IMR-90 (cell line): ENCODE measurements at regions not wholly inside any gene's neighbourhood (a gene's known extent, or its start where the extent isn't known, plus 50 kb on each side); places are given as distances from the start of the nearest gene placed in this dataset.

Experiments used
- ATAC-seq: fragments of 200-7000 bp; cut with Tn5 transposase; 2 replicates; pipeline ENCODE4 v1.9.1; 2020; ENCODE audit warnings: low read depth, mild to moderate bottlenecking, moderate library complexity
- BruUV-seq: library from RNA; stranded (reverse); fragments of 400-500 nt; replicated peaks from 2 replicates; lab custom pipeline; 2021; lab: Mats Ljungman, UMichigan
- CTCF ChIA-PET: fragments of 300-600 bp; formaldehyde crosslinking; extraction: SDS; loops from one replicate; lab custom pipeline; 2021; ENCODE audit warnings: antibody characterized with exemption; lab: Yijun Ruan, JAX
- POLR2A ChIA-PET: fragments of 300-600 bp; sonication (Branson Sonifier 250); formaldehyde crosslinking; loops from one replicate; lab custom pipeline; 2022; ENCODE audit warnings: antibody characterized with exemption; ENCODE audit not compliant: unreplicated experiment; lab: Charles Lee
- DNase-seq: peaks from one replicate; pipeline ENCODE4 v3.0.0; 2013
- H2AFZ ChIP-seq: replicated peaks from 2 replicates; pipeline ENCODE3; 2013; ENCODE audit warnings: low read length, mild to moderate bottlenecking; ENCODE audit not compliant: poor library complexity
- H2AK5ac ChIP-seq: 2 replicates; pipeline ENCODE4 v1.6.1; 2013; ENCODE audit warnings: low read depth, low read length, inconsistent platforms
- H2AK9ac ChIP-seq: replicated peaks from 2 replicates; pipeline ENCODE3; 2013; ENCODE audit warnings: mild to moderate bottlenecking, low read depth, low read length, moderate library complexity; ENCODE audit not compliant: poor library complexity
- H2BK120ac ChIP-seq: 2 replicates; pipeline ENCODE4 v1.6.1; 2013; ENCODE audit warnings: low read depth, low read length, inconsistent platforms
- H2BK15ac ChIP-seq: 3 replicates; pipeline ENCODE4 v1.6.1; 2013; ENCODE audit warnings: low read depth, low read length, inconsistent platforms
- H2BK20ac ChIP-seq: 2 replicates; pipeline ENCODE4 v1.6.1; 2013; ENCODE audit warnings: low read depth, mild to moderate bottlenecking, inconsistent platforms, low read length, moderate library complexity
- H2BK5ac ChIP-seq: 2 replicates; pipeline ENCODE4 v1.6.1; 2013; ENCODE audit warnings: mild to moderate bottlenecking, low read depth, low read length, inconsistent platforms; ENCODE audit not compliant: poor library complexity, severe bottlenecking
- H3K14ac ChIP-seq: replicated peaks from 2 replicates; pipeline ENCODE4 v1.6.1; 2013; ENCODE audit warnings: low read depth, low read length, inconsistent platforms
- H3K18ac ChIP-seq: 2 replicates; pipeline ENCODE4 v1.6.1; 2013; ENCODE audit warnings: low read depth, low read length, control low read depth
- H3K23ac ChIP-seq: 2 replicates; pipeline ENCODE4 v1.6.1; 2013; ENCODE audit warnings: low read depth, low read length, inconsistent platforms
- H3K27ac ChIP-seq: 2 replicates; pipeline ENCODE4 v1.5.1; 2013; ENCODE audit warnings: mild to moderate bottlenecking, control low read depth, low read length; ENCODE audit not compliant: insufficient read depth
- H3K27me3 ChIP-seq: 2 replicates; pipeline ENCODE4 v1.6.1; 2013; ENCODE audit warnings: low read length; ENCODE audit not compliant: control insufficient read depth, insufficient read depth
- H3K36me3 ChIP-seq: 2 replicates; pipeline ENCODE4 v1.6.1; 2013; ENCODE audit warnings: low read length, mixed read lengths; ENCODE audit not compliant: control insufficient read depth, insufficient read depth
- H3K4ac ChIP-seq: 2 replicates; pipeline ENCODE4 v1.6.1; 2013; ENCODE audit warnings: low read depth, low read length, inconsistent platforms
- H3K4me1 ChIP-seq: 2 replicates; pipeline ENCODE4 v1.6.1; 2013; ENCODE audit warnings: low read length, mixed read lengths; ENCODE audit not compliant: control insufficient read depth, insufficient read depth
- H3K4me2 ChIP-seq: 2 replicates; pipeline ENCODE4 v1.6.1; 2013; ENCODE audit warnings: low read depth, mild to moderate bottlenecking, control low read depth, low read length, moderate library complexity
- H3K4me3 ChIP-seq: 2 replicates; pipeline ENCODE4 v1.5.1; 2013; ENCODE audit warnings: low read depth, mild to moderate bottlenecking, control low read depth, low read length, moderate library complexity; ENCODE audit not compliant: insufficient read depth
- H3K56ac ChIP-seq: 2 replicates; pipeline ENCODE4 v1.6.1; 2013; ENCODE audit warnings: low read length, inconsistent platforms; ENCODE audit not compliant: insufficient read depth; ENCODE audit errors: extremely low read depth
- H3K79me1 ChIP-seq, 2 experiments: 2 replicates each; pipeline ENCODE4 v1.6.1; 2013; ENCODE audit warnings: low read length in 2 of 2, inconsistent platforms in 1 of 2, low read depth in 1 of 2
- H3K9ac ChIP-seq: 2 replicates; pipeline ENCODE4 v1.6.1; 2013; ENCODE audit warnings: low read depth, low read length, control low read depth
- H3K9me1 ChIP-seq: 2 replicates; pipeline ENCODE4 v1.6.1; 2013; ENCODE audit warnings: low read length, inconsistent platforms; ENCODE audit not compliant: insufficient read depth
- H3K9me3 ChIP-seq: 2 replicates; pipeline ENCODE4 v1.6.1; 2013; ENCODE audit warnings: low read length; ENCODE audit not compliant: control insufficient read depth, insufficient read depth
- H4K20me1 ChIP-seq: 2 replicates; pipeline ENCODE4 v1.6.1; 2013; ENCODE audit warnings: low read length, inconsistent platforms; ENCODE audit not compliant: insufficient read depth
- H4K5ac ChIP-seq: 2 replicates; pipeline ENCODE4 v1.6.1; 2013; ENCODE audit warnings: mild to moderate bottlenecking, low read depth, low read length, control low read depth
- H4K8ac ChIP-seq, 2 experiments: 2 replicates each; pipeline ENCODE4 v1.6.1; 2013; ENCODE audit warnings: low read depth in 2 of 2, low read length in 2 of 2, control low read depth in 1 of 2, inconsistent platforms in 1 of 2
- H4K91ac ChIP-seq: 2 replicates; pipeline ENCODE4 v1.6.1; 2013; ENCODE audit warnings: low read depth, low read length, inconsistent platforms; ENCODE audit not compliant: insufficient read depth
- BHLHE40 ChIP-seq: fragments of 150-350 bp; IDR thresholded peaks from 2 replicates; pipeline ENCODE4 v1.6.1; 2016; ENCODE audit warnings: mild to moderate bottlenecking, low read depth, low read length
- CEBPB ChIP-seq: IDR thresholded peaks from 2 replicates; pipeline ENCODE4 v1.6.1; 2012; ENCODE audit warnings: low read depth, low read length, improper control_type of control experiment
- MXI1 ChIP-seq: IDR thresholded peaks from 2 replicates; pipeline ENCODE4 v1.6.1; 2012; ENCODE audit warnings: low read depth, mild to moderate bottlenecking, low read length, moderate library complexity, borderline replicate concordance
- NFE2L2 ChIP-seq: fragments of 150-350 bp; IDR thresholded peaks from 2 replicates; pipeline ENCODE4 v1.6.1; 2016; ENCODE audit warnings: low read depth, mild to moderate bottlenecking, low read length
- POLR2A ChIP-seq: IDR thresholded peaks from 2 replicates; pipeline ENCODE4 v1.6.1; 2012; ENCODE audit warnings: mild to moderate bottlenecking, low read depth, low read length
- RCOR1 ChIP-seq: IDR thresholded peaks from 2 replicates; pipeline ENCODE4 v1.6.1; 2012; ENCODE audit warnings: mild to moderate bottlenecking, low read length, improper control_type of control experiment; ENCODE audit not compliant: insufficient replicate concordance
- RFX5 ChIP-seq: IDR thresholded peaks from 2 replicates; pipeline ENCODE4 v1.8.0; 2012; ENCODE audit warnings: low read depth, mild to moderate bottlenecking, low read length, moderate library complexity
- WGBS, 2 experiments: methylation state at CpG; one replicate each; pipeline versions ENCODE4 v1.1.5 to v1.1.7; 2013; ENCODE audit warnings: missing lambda C conversion rate in 2 of 2; ENCODE audit not compliant: insufficient read length in 1 of 2; ENCODE audit errors: extremely low coverage in 2 of 2; 5-methylcytosine and 5-hydroxymethylcytosine counted together
- dilution Hi-C: fragments of 300-500 bp; cut with HindIII; formaldehyde crosslinking; loops from one replicate; pipeline ENCODE4 v1.14.3; 2018; ENCODE audit warnings: low sequenced_read_pairs; ENCODE audit not compliant: unreplicated experiment
- in situ Hi-C: fragments of 300-500 bp; cut with MboI; formaldehyde crosslinking; loops from 3 replicates; pipeline ENCODE4 v1.14.3; 2019; ENCODE audit warnings: low sequenced_read_pairs, inconsistent platforms, mixed read lengths
- intact Hi-C: fragments of 100-400 bp; cut with micrococcal nuclease; formaldehyde crosslinking; loops from 2 replicates; pipeline ENCODE4 v1.10.0; 2022
- TF ChIP-seq, protein P1 (sequence below): conservative IDR thresholded peaks from 2 replicates; pipeline ENCODE4 v1.5.1; 2012; ENCODE audit warnings: mild to moderate bottlenecking, low read depth, low read length, improper control_type of control experiment
- TF ChIP-seq, protein P2 (sequence below): fragments of 150-350 bp; IDR thresholded peaks from 2 replicates; pipeline ENCODE4 v1.6.1; 2017; ENCODE audit warnings: mild to moderate bottlenecking, antibody characterized with exemption, low read length, low read depth

DNA sequence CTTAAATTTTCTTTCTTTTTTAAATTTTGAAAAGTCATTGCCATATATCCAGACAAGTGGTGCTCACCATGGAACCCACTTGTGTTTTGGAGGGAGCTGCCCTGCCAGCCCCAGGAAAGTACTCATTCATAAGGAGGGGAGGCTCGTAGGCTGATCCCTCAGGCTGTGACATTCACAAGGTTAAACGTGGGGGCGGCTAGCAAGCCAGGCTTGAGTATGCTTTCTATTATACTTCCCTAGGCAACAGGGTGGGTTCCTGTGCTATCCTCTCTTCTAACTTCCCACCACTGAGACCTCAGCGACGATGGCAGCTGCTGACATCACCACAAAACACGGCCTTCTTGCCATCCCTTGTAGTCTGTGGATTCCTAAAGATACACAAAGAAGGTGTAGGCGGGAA is 160.5 kb upstream of the C2CD4B start:
- CTCF ChIA-PET, result interaction anchor here (1.4 kb wide), 1 partner anchor 19 kb away, joined by 4 read pairs; no protein-coding TSS in a partner anchor
- Histone ChIP-seq H4K5ac (no peak overlapping the region), H4K91ac (no peak overlapping the region), H3K14ac (no peak overlapping the region), H2AK9ac (no peak overlapping the region), H3K9ac (no peak overlapping the region), H3K23ac (no peak overlapping the region), H4K20me1 (no peaks in the 10 kb centered on the region), H3K4ac (no peak overlapping the region), H3K9me1 (no peaks in the 10 kb centered on the region), H2BK120ac (no peak overlapping the region), H3K4me1 (no peaks in the 10 kb centered on the region), H3K4me3 (no peak overlapping the region), H2BK20ac (no peak overlapping the region), H3K36me3 (no peaks in the 10 kb centered on the region), H3K27me3 (peaks cover 27% of the 10 kb centered on the region), H2BK5ac (no peak overlapping the region), H3K4me2 (no peak overlapping the region), H3K27ac (no peak overlapping the region), H2BK15ac (no peak overlapping the region), H3K18ac (no peak overlapping the region), H3K79me1 (no peaks in the 10 kb centered on the region), H4K8ac (no peak overlapping the region), H3K56ac (no peak overlapping the region), H3K9me3 (no peaks in the 10 kb centered on the region), H2AFZ (no peak overlapping the region), H2AK5ac (no peak overlapping the region)
- DNase-seq (no peak), ATAC-seq (no peak)
- intact Hi-C loops (no loop called here), dilution Hi-C loops (no loop called here), in situ Hi-C loops (no loop called here)
- POLR2A ChIA-PET, result no interaction called here
- no TSS peak for BruUV-seq
- WGBS, 2 experiments, result no CpG with 5 or more reads among the region's 7 CpGs
- TF ChIP-seq RFX5, result no peak
- TF ChIP-seq CEBPB, result no peak
- no peak for TF ChIP-seq BHLHE40
- TF ChIP-seq, protein P1, sequence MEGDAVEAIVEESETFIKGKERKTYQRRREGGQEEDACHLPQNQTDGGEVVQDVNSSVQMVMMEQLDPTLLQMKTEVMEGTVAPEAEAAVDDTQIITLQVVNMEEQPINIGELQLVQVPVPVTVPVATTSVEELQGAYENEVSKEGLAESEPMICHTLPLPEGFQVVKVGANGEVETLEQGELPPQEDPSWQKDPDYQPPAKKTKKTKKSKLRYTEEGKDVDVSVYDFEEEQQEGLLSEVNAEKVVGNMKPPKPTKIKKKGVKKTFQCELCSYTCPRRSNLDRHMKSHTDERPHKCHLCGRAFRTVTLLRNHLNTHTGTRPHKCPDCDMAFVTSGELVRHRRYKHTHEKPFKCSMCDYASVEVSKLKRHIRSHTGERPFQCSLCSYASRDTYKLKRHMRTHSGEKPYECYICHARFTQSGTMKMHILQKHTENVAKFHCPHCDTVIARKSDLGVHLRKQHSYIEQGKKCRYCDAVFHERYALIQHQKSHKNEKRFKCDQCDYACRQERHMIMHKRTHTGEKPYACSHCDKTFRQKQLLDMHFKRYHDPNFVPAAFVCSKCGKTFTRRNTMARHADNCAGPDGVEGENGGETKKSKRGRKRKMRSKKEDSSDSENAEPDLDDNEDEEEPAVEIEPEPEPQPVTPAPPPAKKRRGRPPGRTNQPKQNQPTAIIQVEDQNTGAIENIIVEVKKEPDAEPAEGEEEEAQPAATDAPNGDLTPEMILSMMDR, result no peak
- TF ChIP-seq, protein P2, sequence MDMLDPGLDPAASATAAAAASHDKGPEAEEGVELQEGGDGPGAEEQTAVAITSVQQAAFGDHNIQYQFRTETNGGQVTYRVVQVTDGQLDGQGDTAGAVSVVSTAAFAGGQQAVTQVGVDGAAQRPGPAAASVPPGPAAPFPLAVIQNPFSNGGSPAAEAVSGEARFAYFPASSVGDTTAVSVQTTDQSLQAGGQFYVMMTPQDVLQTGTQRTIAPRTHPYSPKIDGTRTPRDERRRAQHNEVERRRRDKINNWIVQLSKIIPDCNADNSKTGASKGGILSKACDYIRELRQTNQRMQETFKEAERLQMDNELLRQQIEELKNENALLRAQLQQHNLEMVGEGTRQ, result no peak
- TF ChIP-seq POLR2A, result no peak
- no peak for TF ChIP-seq MXI1
- TF ChIP-seq NFE2L2, result no peak
- TF ChIP-seq RCOR1, result no peak
